Naive thymus-derived CD4-positive, alpha-beta T cell (primary cell): ENCODE measurements at regions not wholly inside any gene's neighbourhood (a gene's known extent, or its start where the extent isn't known, plus 50 kb on each side); places are given as distances from the start of the nearest gene placed in this dataset.
"Not testable (repeated sequence)": the region's sequence is repeated elsewhere in the genome, so short reads cannot be mapped to it uniquely, and the experiment has no call there.

Experiments used
- ATAC-seq: fragments of 150-1000 bp; cut with Tn5 transposase; 2 replicates; pipeline ENCODE4 v1.10.0; 2021; ENCODE audit warnings: mild to moderate bottlenecking, moderate library complexity
- CTCF ChIA-PET: fragments of 350-600 bp; sonication (Branson Sonifier 250); formaldehyde crosslinking; loops from one replicate; lab custom pipeline; 2021; ENCODE audit warnings: antibody characterized with exemption; lab: Charles Lee
- POLR2A ChIA-PET: fragments of 350-600 bp; sonication (Branson Sonifier 250); formaldehyde crosslinking; loops from one replicate; lab custom pipeline; 2021; ENCODE audit warnings: antibody characterized with exemption, inconsistent platforms; lab: Charles Lee
- DNase-seq, 9 donors: peaks; one replicate each; pipeline versions ENCODE4 v3.0.0 to v3.0.0-alpha.2; 2020 to 2022; ENCODE audit warnings: mixed read lengths in 1 of 9
- H3K27ac ChIP-seq: one replicate; pipeline ENCODE4 v1.7.0; 2013; ENCODE audit warnings: mild to moderate bottlenecking, low read depth, low read length, moderate library complexity
- H3K27me3 ChIP-seq, 2 donors: one replicate each; pipeline ENCODE4 v1.7.0; 2013; ENCODE audit warnings: low read length in 2 of 2, mild to moderate bottlenecking in 2 of 2, moderate library complexity in 2 of 2; ENCODE audit not compliant: control insufficient read depth in 2 of 2, insufficient read depth in 2 of 2
- H3K36me3 ChIP-seq, 3 experiments: 1 replicate in 2 of 3; 2 replicates in 1 of 3; pipeline ENCODE4 v1.7.0; 2013; ENCODE audit warnings: low read length in 3 of 3, mild to moderate bottlenecking in 3 of 3, moderate library complexity in 1 of 3; ENCODE audit not compliant: insufficient read depth in 3 of 3, control insufficient read depth in 2 of 3
- H3K4me1 ChIP-seq, 2 donors: one replicate each; pipeline ENCODE4 v1.7.0; 2013; ENCODE audit warnings: low read length in 2 of 2, mild to moderate bottlenecking in 2 of 2, moderate library complexity in 1 of 2; ENCODE audit not compliant: control insufficient read depth in 2 of 2, insufficient read depth in 2 of 2
- H3K4me3 ChIP-seq: 2 replicates; pipeline ENCODE4 v1.7.0; 2013; ENCODE audit warnings: mild to moderate bottlenecking, low read length
- H3K9me3 ChIP-seq, 3 experiments: 1 replicate in 2 of 3; 2 replicates in 1 of 3; pipeline ENCODE4 v1.7.0; 2013; ENCODE audit warnings: low read length in 3 of 3; ENCODE audit not compliant: control insufficient read depth in 2 of 3
- H3K27ac Mint-ChIP-seq, 9 donors: one replicate each; pipeline ENCODE4 v1.8.0; 2020 to 2022; ENCODE audit warnings: mixed read lengths in 9 of 9, mild to moderate bottlenecking in 8 of 9, moderate library complexity in 5 of 9, inconsistent platforms in 2 of 9
- H3K27me3 Mint-ChIP-seq, 5 donors: one replicate each; pipeline ENCODE4 v1.8.0; 2021 to 2022; ENCODE audit warnings: mixed read lengths in 5 of 5, mild to moderate bottlenecking in 1 of 5
- H3K36me3 Mint-ChIP-seq, 5 donors: one replicate each; pipeline ENCODE4 v1.8.0; 2020 to 2022; ENCODE audit warnings: mixed read lengths in 5 of 5, mild to moderate bottlenecking in 3 of 5, inconsistent platforms in 1 of 5
- H3K4me1 Mint-ChIP-seq, 7 donors: one replicate each; pipeline ENCODE4 v1.8.0; 2020 to 2022; ENCODE audit warnings: mixed read lengths in 7 of 7, mild to moderate bottlenecking in 3 of 7, inconsistent platforms in 1 of 7
- H3K4me3 Mint-ChIP-seq, 10 donors: one replicate each; pipeline ENCODE4 v1.8.0; 2020 to 2022; ENCODE audit warnings: mild to moderate bottlenecking in 10 of 10, mixed read lengths in 10 of 10, moderate library complexity in 6 of 10, inconsistent platforms in 2 of 10
- H3K9me3 Mint-ChIP-seq, 11 donors: one replicate each; pipeline ENCODE4 v1.8.0; 2020 to 2022; ENCODE audit warnings: mixed read lengths in 11 of 11, mild to moderate bottlenecking in 4 of 11, inconsistent platforms in 1 of 11, moderate library complexity in 1 of 11
- intact Hi-C, 2 donors: fragments of 100-400 bp; cut with micrococcal nuclease; formaldehyde crosslinking; loops; one replicate each; pipeline ENCODE4 v1.15.1; 2023

DNA sequence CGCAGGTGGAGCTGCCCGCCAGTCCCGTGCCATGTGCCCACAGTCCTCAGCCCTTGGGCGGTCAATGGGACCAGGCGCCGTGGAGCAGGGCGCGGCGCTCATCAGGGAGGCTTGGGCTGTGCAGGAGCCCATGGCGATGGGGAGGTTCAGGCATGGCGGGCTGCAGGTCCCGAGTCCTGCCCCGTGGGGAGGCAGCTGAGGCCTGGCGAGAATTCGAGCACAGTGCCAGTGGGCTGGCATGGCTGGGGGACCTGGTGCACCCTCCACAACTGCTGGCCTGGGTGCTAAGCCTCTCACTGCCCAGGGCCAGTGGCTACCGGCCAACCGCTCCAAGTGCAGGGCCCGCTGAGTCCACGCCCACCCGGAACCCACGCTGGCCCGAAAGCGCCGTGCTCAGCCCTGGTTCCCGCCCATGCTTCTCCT, 646.5 kb downstream of the GABRG1 start:
- Mint-ChIP-seq H3K9me3 (peaks cover 0 to 30% (median 8%) of the 10 kb centered on the region in 11 donors), H3K27me3 (no peaks in the 10 kb centered on the region), H3K4me3 (no peak overlapping the region), H3K27ac (no peak overlapping the region), H3K4me1 (no peaks in the 10 kb centered on the region), H3K36me3 (peaks cover 0 to 5% (median 0%) of the 10 kb centered on the region in 5 donors)
- Histone ChIP-seq H3K4me3 (no peak overlapping the region), H3K27ac (no peak overlapping the region), H3K9me3 (peaks cover 0 to 2% (median 0%) of the 10 kb centered on the region in 3 experiments), H3K27me3 (no peaks in the 10 kb centered on the region), H3K4me1 (no peaks in the 10 kb centered on the region), H3K36me3 (no peaks in the 10 kb centered on the region)
- ChIA-PET CTCF (no interaction called here), POLR2A (no interaction called here)
- ATAC-seq, result no peak
- intact Hi-C loops, result no loop called here
- DNase-seq, result no peak

DNA sequence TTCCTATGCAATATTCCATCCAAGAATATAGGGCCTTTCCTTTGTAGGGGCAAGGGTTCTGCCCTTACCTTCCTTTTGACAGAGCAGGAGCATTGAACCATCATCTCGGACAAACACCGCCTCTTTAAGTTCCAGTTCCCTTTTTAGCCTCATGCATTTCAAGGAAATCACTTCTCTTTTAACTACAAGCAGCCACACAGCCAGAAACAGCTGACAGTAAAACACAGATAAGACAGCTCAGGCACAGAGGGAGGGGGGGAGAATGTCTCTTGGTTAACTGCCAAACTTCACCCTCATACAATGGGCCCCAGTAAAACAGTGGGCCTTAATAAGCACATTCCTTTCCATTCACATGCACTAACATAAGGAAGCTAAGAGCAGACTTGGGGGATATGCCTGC, 648.3 kb downstream of the GABRG1 start:
- DNase-seq (no peak), ATAC-seq (no peak)
- peaks cover 0 to 30% (median 8%) of the 10 kb centered on the region in 11 donors for H3K9me3 Mint-ChIP-seq
- no peaks in the 10 kb centered on the region for H3K4me1 Mint-ChIP-seq
- no peaks in the 10 kb centered on the region for H3K4me1 ChIP-seq
- ChIA-PET CTCF (no interaction called here), POLR2A (no interaction called here)
- no peaks in the 10 kb centered on the region for H3K36me3 ChIP-seq
- no peak overlapping the region for H3K4me3 ChIP-seq
- H3K27me3 Mint-ChIP-seq, result no peaks in the 10 kb centered on the region
- peaks cover 0 to 5% (median 0%) of the 10 kb centered on the region in 5 donors for H3K36me3 Mint-ChIP-seq
- intact Hi-C loops, result no loop called here
- no peak overlapping the region for H3K27ac Mint-ChIP-seq
- no peaks in the 10 kb centered on the region for H3K27me3 ChIP-seq
- H3K4me3 Mint-ChIP-seq, result no peak overlapping the region
- H3K27ac ChIP-seq, result no peak overlapping the region
- peaks cover 0 to 7% (median 0%) of the 10 kb centered on the region in 3 experiments for H3K9me3 ChIP-seq

DNA sequence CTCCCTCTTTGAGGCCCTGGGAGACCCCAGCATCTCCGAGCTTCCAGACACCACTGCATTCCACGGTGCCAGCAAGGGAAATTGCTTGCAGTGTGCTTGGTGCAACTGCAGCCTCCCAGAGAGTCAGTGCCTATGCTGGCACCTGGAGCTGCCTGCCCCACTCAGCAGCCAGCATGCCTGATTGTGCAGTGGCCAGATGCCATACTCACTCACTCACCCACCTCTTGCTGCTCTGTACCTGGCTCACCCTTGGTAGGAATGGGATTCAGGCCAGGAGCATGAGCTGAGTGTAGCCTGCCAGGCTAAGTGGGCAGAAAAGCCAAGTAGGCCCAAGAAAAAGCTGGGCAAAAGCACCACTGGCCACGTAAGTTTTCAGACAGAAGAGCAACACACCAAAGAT, 651.4 kb downstream of the GABRG1 start:
- Mint-ChIP-seq H3K4me3 (no peak overlapping the region), H3K9me3 (peaks cover 0 to 30% (median 8%) of the 10 kb centered on the region in 11 donors), H3K27me3 (no peaks in the 10 kb centered on the region), H3K4me1 (no peaks in the 10 kb centered on the region), H3K36me3 (peaks cover 0 to 5% (median 0%) of the 10 kb centered on the region in 5 donors), H3K27ac (no peak overlapping the region)
- H3K4me3 ChIP-seq, result no peak overlapping the region
- H3K9me3 ChIP-seq, result peaks cover 0 to 7% (median 0%) of the 10 kb centered on the region in 3 experiments
- CTCF ChIA-PET, result no interaction called here
- H3K27ac ChIP-seq, result no peak overlapping the region
- intact Hi-C loops, result no loop called here
- no peaks in the 10 kb centered on the region for H3K4me1 ChIP-seq
- POLR2A ChIA-PET, result no interaction called here
- H3K36me3 ChIP-seq, result no peaks in the 10 kb centered on the region
- no peaks in the 10 kb centered on the region for H3K27me3 ChIP-seq
- ATAC-seq (no peak), DNase-seq (no peak)

DNA sequence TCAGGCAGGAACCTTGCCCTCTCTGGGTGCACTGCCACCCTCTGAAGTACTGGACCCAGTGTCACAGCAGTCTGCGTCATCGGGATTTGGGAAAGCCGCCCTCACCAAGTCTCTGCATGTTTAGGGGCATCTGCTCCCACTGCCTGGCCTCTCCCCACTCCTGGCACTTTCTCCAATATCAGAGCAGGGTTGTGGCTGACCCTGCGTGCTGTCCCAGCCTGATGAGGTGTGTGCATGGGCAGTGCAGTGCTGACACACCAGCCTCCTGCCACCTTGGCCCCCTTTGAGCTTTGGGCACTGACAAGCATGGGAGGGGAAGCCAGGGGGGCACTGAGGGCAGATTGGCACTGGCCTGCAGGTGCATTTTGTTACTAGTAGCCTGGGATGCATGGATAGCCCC, 652.5 kb downstream of the GABRG1 start:
- no peaks in the 10 kb centered on the region for H3K27me3 ChIP-seq
- H3K36me3 Mint-ChIP-seq, result peaks cover 0 to 5% (median 0%) of the 10 kb centered on the region in 5 donors

DNA sequence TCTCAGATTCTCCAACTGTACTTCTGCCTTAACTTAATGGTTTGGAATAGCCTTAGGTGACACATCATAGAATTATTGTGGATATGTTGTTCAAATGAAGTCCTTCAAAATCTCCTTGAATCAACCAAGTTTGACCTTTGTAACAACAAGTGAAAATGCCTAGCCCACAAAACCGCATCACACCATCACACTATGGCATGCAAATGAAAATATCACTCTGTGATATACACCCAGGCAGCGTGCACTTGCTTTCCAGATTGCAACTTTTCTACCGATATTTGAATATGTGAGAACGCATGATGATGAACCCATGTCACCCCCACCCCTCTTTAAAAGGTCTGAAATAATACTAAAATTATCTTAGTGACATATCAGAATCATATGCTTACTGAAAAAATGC, 656.7 kb downstream of the GABRG1 start:
- H3K4me1 ChIP-seq, result no peaks in the 10 kb centered on the region
- no peak for ATAC-seq
- intact Hi-C loops, result no loop called here
- no peaks in the 10 kb centered on the region for H3K27me3 Mint-ChIP-seq
- peaks cover 0 to 15% (median 4%) of the 10 kb centered on the region in 11 donors for H3K9me3 Mint-ChIP-seq
- POLR2A ChIA-PET, result no interaction called here
- H3K27ac Mint-ChIP-seq, result no peak overlapping the region
- no peak overlapping the region for H3K4me3 ChIP-seq
- H3K27me3 ChIP-seq, result no peaks in the 10 kb centered on the region
- CTCF ChIA-PET, result no interaction called here
- H3K4me3 Mint-ChIP-seq, result no peak overlapping the region
- H3K4me1 Mint-ChIP-seq, result no peaks in the 10 kb centered on the region
- no peak for DNase-seq
- H3K9me3 ChIP-seq, result peaks cover 0 to 4% (median 0%) of the 10 kb centered on the region in 3 experiments
- no peaks in the 10 kb centered on the region for H3K36me3 ChIP-seq
- H3K27ac ChIP-seq, result no peak overlapping the region
- H3K36me3 Mint-ChIP-seq, result no peaks in the 10 kb centered on the region

More for the DNA sequence above, 652.5 kb downstream of the GABRG1 start:
- Mint-ChIP-seq H3K4me1 (no peaks in the 10 kb centered on the region), H3K9me3 (peaks cover 0 to 28% (median 6%) of the 10 kb centered on the region in 11 donors), H3K27ac (no peak overlapping the region), H3K4me3 (no peak overlapping the region), H3K27me3 (no peaks in the 10 kb centered on the region)
- no peaks in the 10 kb centered on the region for H3K4me1 ChIP-seq
- no peak for ATAC-seq
- CTCF ChIA-PET, result no interaction called here
- H3K36me3 ChIP-seq, result no peaks in the 10 kb centered on the region
- H3K9me3 ChIP-seq, result peaks cover 0 to 7% (median 0%) of the 10 kb centered on the region in 3 experiments
- POLR2A ChIA-PET, result no interaction called here
- H3K27ac ChIP-seq, result no peak overlapping the region
- intact Hi-C loops, result no loop called here
- H3K4me3 ChIP-seq, result no peak overlapping the region
- DNase-seq, result no peak

DNA sequence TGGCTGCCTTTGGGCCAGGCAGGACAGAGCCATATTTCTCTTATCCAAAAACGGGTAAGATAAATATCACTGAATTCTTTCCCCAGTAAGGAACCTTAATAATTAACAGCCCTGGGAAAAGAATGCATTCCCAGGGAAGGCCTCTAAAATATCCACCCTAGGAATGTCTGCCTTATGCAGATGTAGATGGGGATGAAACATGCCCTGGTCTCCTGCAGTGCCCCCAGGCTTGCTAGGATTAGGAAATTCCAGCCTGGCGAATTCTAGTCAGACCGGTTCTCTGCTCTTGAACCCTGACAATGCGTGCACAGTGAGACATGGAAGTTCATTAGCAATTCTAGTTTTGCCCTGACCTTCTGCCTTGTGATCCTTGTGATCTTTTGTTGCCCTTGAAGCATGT, 663.7 kb downstream of the GABRG1 start:
- H3K36me3 ChIP-seq, H3K9me3 ChIP-seq, H3K4me3 Mint-ChIP-seq, H3K27ac Mint-ChIP-seq, H3K4me3 ChIP-seq, POLR2A ChIA-PET, H3K27ac ChIP-seq, H3K27me3 Mint-ChIP-seq, H3K27me3 ChIP-seq, H3K9me3 Mint-ChIP-seq, H3K4me1 Mint-ChIP-seq, ATAC-seq, CTCF ChIA-PET, DNase-seq, intact Hi-C loops, H3K4me1 ChIP-seq, H3K36me3 Mint-ChIP-seq: not testable (repeated sequence)

DNA sequence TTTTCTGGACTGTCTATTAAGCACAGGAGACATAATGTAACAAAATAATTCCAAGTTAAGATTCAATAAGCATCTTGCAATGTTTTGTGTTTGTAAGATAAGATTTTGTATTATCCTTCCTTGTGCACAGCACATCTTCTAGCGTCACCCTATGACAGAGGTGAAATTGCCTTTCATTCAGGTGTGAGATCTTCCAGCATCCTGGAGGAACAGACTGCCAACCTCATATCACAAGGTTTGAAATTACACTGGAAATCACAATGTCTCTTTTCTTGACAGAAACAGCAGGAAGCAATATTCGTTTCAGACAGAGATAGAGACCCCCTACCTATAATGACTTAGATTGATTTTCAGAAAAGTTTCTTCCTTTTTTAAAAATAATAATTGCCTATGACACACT, 668.6 kb downstream of the GABRG1 start:
- H3K9me3 ChIP-seq, result no peaks in the 10 kb centered on the region
- ChIA-PET POLR2A (no interaction called here), CTCF (no interaction called here)
- Mint-ChIP-seq H3K4me1 (no peaks in the 10 kb centered on the region), H3K9me3 (peaks cover 0 to 13% (median 4%) of the 10 kb centered on the region in 11 donors), H3K4me3 (no peak overlapping the region), H3K27ac (no peak overlapping the region), H3K27me3 (no peaks in the 10 kb centered on the region), H3K36me3 (no peaks in the 10 kb centered on the region)
- H3K4me3 ChIP-seq, result no peak overlapping the region
- H3K27me3 ChIP-seq, result no peaks in the 10 kb centered on the region
- ATAC-seq, result no peak
- no peaks in the 10 kb centered on the region for H3K36me3 ChIP-seq
- no peaks in the 10 kb centered on the region for H3K4me1 ChIP-seq
- intact Hi-C loops, result no loop called here
- H3K27ac ChIP-seq, result no peak overlapping the region
- DNase-seq, result no peak
